ENCODE measurements at regions not wholly inside any gene's neighbourhood (a gene's known extent, or its start where the extent isn't known, plus 50 kb on each side); places are given as distances from the start of the nearest gene placed in this dataset.

- Histone ChIP-seq H3K9ac (ENCODE audit: insufficient read depth in 1 of 2, low read depth in 2 of 2, low read length in 2 of 2) (no peak overlapping the region), H3K4me2 (ENCODE audit: insufficient read depth, low read length) (no peak overlapping the region), H3K9me1 (ENCODE audit: control insufficient read depth, insufficient read depth, low read length) (no peaks in the 10 kb centered on the region), H3K9me3 (replicated peaks; ENCODE audit: control insufficient read depth, insufficient read depth, low read depth, low read length) (no peaks in the 10 kb centered on the region), H3K36me3 (ENCODE audit: control insufficient read depth, insufficient read depth, low read length) (no peaks in the 10 kb centered on the region), H3K27ac (ENCODE audit: extremely low read depth, low read depth, low read length) (no peak overlapping the region), H3K4me1 (replicated peaks in 1 of 2; ENCODE audit: control insufficient read depth in 2 of 2, insufficient read depth in 2 of 2, low read length in 2 of 2) (peaks cover 0 to 3% of the 10 kb centered on the region in 2 experiments; a peak in 1 of 5 replicates), H3K79me2 (ENCODE audit: control insufficient read depth, insufficient read depth, low read length) (no peaks in the 10 kb centered on the region), H3K4me3 (no peak overlapping the region), H4K20me1 (replicated peaks; ENCODE audit: control insufficient read depth, insufficient read depth, low read length) (peaks cover 6% of the 10 kb centered on the region), H3K27me3 (ENCODE audit: control insufficient read depth in 2 of 2, insufficient read depth in 2 of 2, low read length in 2 of 2) (peaks cover 52 to 70% of the 10 kb centered on the region in 2 experiments), H2AFZ (ENCODE audit: low read depth, low read length) (no peak overlapping the region)
- POLR2A ChIA-PET, result interaction anchor here (0.5 kb wide), 1 partner anchor 293 kb away, joined by 3 read pairs; no protein-coding TSS in a partner anchor
- DNase-seq (ENCODE audit: extremely low read depth in 1 of 4, low spot score in 3 of 4), result no peak
- in situ Hi-C loops (cut with MboI), result no loop called here
- TF ChIP-seq ZNF668 (CRISPR knock-in tag; IDR thresholded peaks at IDR 0.05), result no peak
- TF ChIP-seq MLX (CRISPR knock-in tag; conservative IDR thresholded peaks at IDR 0.05), result no peak
- TF ChIP-seq E2F6 (IDR thresholded peaks at IDR 0.05; ENCODE audit: borderline replicate concordance in 1 of 2, extremely low read depth in 1 of 2, insufficient read depth in 1 of 2, insufficient read length in 1 of 2, low read depth in 1 of 2, low read length in 1 of 2, poor library complexity in 1 of 2, severe bottlenecking in 1 of 2), result peak in 1 of 2 experiments; percentile 18
- no peak for TF ChIP-seq CHD1 (IDR thresholded peaks at IDR 0.05; ENCODE audit: low read length)
- TF ChIP-seq PATZ1 (CRISPR knock-in tag; IDR thresholded peaks at IDR 0.05; ENCODE audit: borderline replicate concordance), result no peak
- CTCF ChIA-PET (ENCODE audit: low intra/inter-chr PET ratio), result no interaction called here
- intact Hi-C loops (cut with micrococcal nuclease), result no loop called here
- no peak for FAIRE-seq
- 2% methylated on average over 24 of the region's 24 CpGs for WGBS (ENCODE audit: insufficient coverage, low coverage, missing lambda C conversion rate)
- ATAC-seq, result no peak
- no TSS peak for BruUV-seq (replicated peaks)
These were observed 90.8 kb downstream of the DACT2 start for GRCh38 chr6:168228676-168229367.
